OCI-LY3 (cell line): ENCODE measurements at regions not wholly inside any gene's neighbourhood (a gene's known extent, or its start where the extent isn't known, plus 50 kb on each side); places are given as distances from the start of the nearest gene placed in this dataset.

Experiments
- CTCF ChIP-seq: fragments of 200-600, 300-600 bp; sonication (generic); IDR thresholded peaks from 2 replicates; pipeline ENCODE4 v1.5.1; 2014; ENCODE audit warnings: antibody characterized with exemption, low read length, low read depth
- EZH2phosphoT487 ChIP-seq: fragments of 200-600 bp; shearing (Covaris generic); IDR thresholded peaks from 2 replicates; pipeline ENCODE4 v1.6.1; 2018; ENCODE audit warnings: antibody characterized with exemption, mixed run types, low read depth

GRCh38 chr9:117823576-117823975 is 119.4 kb downstream of the TLR4 start:
- TF ChIP-seq CTCF: no peak
- TF ChIP-seq EZH2phosphoT487: no peak
